Keratinocyte (primary cell): ENCODE measurements at regions not wholly inside any gene's neighbourhood (a gene's known extent, or its start where the extent isn't known, plus 50 kb on each side); places are given as distances from the start of the nearest gene placed in this dataset.

Source experiments
- DNase-seq: peaks from one replicate; pipeline ENCODE4 v3.0.0-alpha.2; 2011; ENCODE audit warnings: low read depth, missing footprints, low spot score
- FAIRE-seq: peaks from 2 replicates; lab custom pipeline; 2011; peaks lifted over from hg19 to GRCh38; lab: Jason Lieb, UNC
- H2AFZ ChIP-seq: 2 replicates; pipeline ENCODE4 v1.6.0; 2012; ENCODE audit warnings: low read length, control low read depth, inconsistent platforms; ENCODE audit not compliant: control insufficient read depth
- H3K27ac ChIP-seq: 2 replicates; pipeline ENCODE4 v1.5.1; 2011; ENCODE audit warnings: low read length; ENCODE audit not compliant: control insufficient read depth, insufficient read depth
- H3K27me3 ChIP-seq: 3 replicates; pipeline ENCODE4 v1.6.0; 2011; ENCODE audit warnings: low read length; ENCODE audit not compliant: control insufficient read depth, insufficient read depth; ENCODE audit errors: extremely low read depth
- H3K36me3 ChIP-seq, 2 experiments: 2 replicates in 1 of 2; 3 replicates in 1 of 2; pipeline ENCODE4 v1.5.1; 2011; ENCODE audit warnings: low read length in 2 of 2, mild to moderate bottlenecking in 1 of 2; ENCODE audit not compliant: control insufficient read depth in 2 of 2, insufficient read depth in 2 of 2; ENCODE audit errors: extremely low read depth in 1 of 2
- H3K4me1 ChIP-seq: 3 replicates; pipeline ENCODE4 v1.5.1; 2011; ENCODE audit warnings: low read length; ENCODE audit not compliant: control insufficient read depth, insufficient read depth; ENCODE audit errors: extremely low read depth
- H3K4me2 ChIP-seq: 3 replicates; pipeline ENCODE4 v1.6.0; 2011; ENCODE audit warnings: low read depth, low read length; ENCODE audit not compliant: control insufficient read depth, insufficient read depth; ENCODE audit errors: extremely low read depth
- H3K4me3 ChIP-seq, 3 experiments: fragments of 200-600 bp in 1 of 3; sonication (generic) in 1 of 3; 2 replicates in 2 of 3; 3 replicates in 1 of 3; pipeline ENCODE4 v1.5.1; 2011 to 2016; ENCODE audit warnings: low read length in 3 of 3, mild to moderate bottlenecking in 3 of 3, control low read depth in 2 of 3, inconsistent platforms in 1 of 3, low read depth in 1 of 3, mixed read lengths in 1 of 3, mixed run types in 1 of 3, moderate library complexity in 1 of 3; ENCODE audit not compliant: control insufficient read depth in 2 of 3, insufficient read depth in 2 of 3; ENCODE audit errors: extremely low read depth in 1 of 3
- H3K79me2 ChIP-seq: 2 replicates; pipeline ENCODE4 v1.6.0; 2012; ENCODE audit warnings: low read length; ENCODE audit not compliant: control insufficient read depth, insufficient read depth
- H3K9ac ChIP-seq: 3 replicates; pipeline ENCODE4 v1.6.0; 2011; ENCODE audit warnings: low read length; ENCODE audit not compliant: control insufficient read depth, insufficient read depth; ENCODE audit errors: extremely low read depth
- H3K9me1 ChIP-seq: 3 replicates; pipeline ENCODE4 v1.6.0; 2011; ENCODE audit warnings: low read length; ENCODE audit not compliant: control insufficient read depth, insufficient read depth; ENCODE audit errors: extremely low read depth
- H3K9me3 ChIP-seq: 2 replicates; pipeline ENCODE4 v1.5.1; 2012; ENCODE audit warnings: low read depth, low read length; ENCODE audit not compliant: control insufficient read depth
- H4K20me1 ChIP-seq: 3 replicates; pipeline ENCODE4 v1.6.0; 2011; ENCODE audit warnings: low read length; ENCODE audit not compliant: control insufficient read depth, insufficient read depth; ENCODE audit errors: extremely low read depth
- EZH2 ChIP-seq: IDR thresholded peaks from one replicate; pipeline ENCODE4 v1.6.1; 2012; ENCODE audit warnings: inconsistent platforms, mild to moderate bottlenecking, low read length, moderate library complexity
- dilution Hi-C: fragments of 300-500 bp; cut with MboI; formaldehyde crosslinking; loops from one replicate; pipeline ENCODE4 v1.7.0; 2020; ENCODE audit warnings: low sequenced_read_pairs; ENCODE audit not compliant: extremely low pct_ligation_motif_present
- TF ChIP-seq, protein P1 (sequence below), 3 experiments: IDR thresholded peaks in 1 of 3; conservative IDR thresholded peaks in 1 of 3; optimal IDR thresholded peaks in 1 of 3; 2 replicates in 2 of 3; 3 replicates in 1 of 3; pipeline versions ENCODE3 to v1.5.1; 2011; ENCODE audit warnings: low read length in 3 of 3, mild to moderate bottlenecking in 3 of 3, moderate library complexity in 2 of 3, control low read depth in 1 of 3, inconsistent platforms in 1 of 3; ENCODE audit not compliant: insufficient read depth in 2 of 3; ENCODE audit errors: extremely low read depth in 1 of 3

DNA sequence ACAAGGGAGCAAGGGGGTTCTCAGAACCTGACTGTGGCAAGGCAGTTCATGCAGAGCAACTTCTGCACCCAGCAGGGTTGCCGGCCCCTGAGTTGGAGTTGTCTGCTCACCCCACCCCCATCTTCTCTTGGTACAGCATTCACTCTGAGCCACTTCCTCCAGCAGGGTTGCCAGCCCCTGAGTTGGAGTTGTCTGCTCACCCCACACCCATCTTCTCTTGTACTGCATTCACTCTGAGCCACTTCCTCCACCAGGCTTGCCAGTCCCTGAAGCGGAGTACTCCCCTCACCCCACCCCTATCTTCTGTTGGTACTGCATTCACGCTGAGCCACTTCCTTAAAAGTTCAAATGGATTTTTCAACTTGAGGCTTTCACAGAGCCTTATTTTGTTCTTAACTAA is 79.7 kb upstream of the SYNDIG1 start:
- Histone ChIP-seq H4K20me1 (no peaks in the 10 kb centered on the region), H3K9ac (no peak overlapping the region), H2AFZ (no peak overlapping the region), H3K9me3 (no peaks in the 10 kb centered on the region), H3K4me2 (no peak overlapping the region), H3K27me3 (peaks cover 3% of the 10 kb centered on the region), H3K36me3 (no peaks in the 10 kb centered on the region), H3K4me3 (no peak overlapping the region), H3K9me1 (no peaks in the 10 kb centered on the region), H3K79me2 (no peaks in the 10 kb centered on the region), H3K27ac (no peak overlapping the region), H3K4me1 (no peaks in the 10 kb centered on the region)
- DNase-seq (no peak), FAIRE-seq (no peak)
- TF ChIP-seq EZH2 = no peak
- TF ChIP-seq, protein P1, sequence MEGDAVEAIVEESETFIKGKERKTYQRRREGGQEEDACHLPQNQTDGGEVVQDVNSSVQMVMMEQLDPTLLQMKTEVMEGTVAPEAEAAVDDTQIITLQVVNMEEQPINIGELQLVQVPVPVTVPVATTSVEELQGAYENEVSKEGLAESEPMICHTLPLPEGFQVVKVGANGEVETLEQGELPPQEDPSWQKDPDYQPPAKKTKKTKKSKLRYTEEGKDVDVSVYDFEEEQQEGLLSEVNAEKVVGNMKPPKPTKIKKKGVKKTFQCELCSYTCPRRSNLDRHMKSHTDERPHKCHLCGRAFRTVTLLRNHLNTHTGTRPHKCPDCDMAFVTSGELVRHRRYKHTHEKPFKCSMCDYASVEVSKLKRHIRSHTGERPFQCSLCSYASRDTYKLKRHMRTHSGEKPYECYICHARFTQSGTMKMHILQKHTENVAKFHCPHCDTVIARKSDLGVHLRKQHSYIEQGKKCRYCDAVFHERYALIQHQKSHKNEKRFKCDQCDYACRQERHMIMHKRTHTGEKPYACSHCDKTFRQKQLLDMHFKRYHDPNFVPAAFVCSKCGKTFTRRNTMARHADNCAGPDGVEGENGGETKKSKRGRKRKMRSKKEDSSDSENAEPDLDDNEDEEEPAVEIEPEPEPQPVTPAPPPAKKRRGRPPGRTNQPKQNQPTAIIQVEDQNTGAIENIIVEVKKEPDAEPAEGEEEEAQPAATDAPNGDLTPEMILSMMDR (optimal IDR thresholded peaks at IDR 0.05 in 1 of 3, IDR thresholded peaks at IDR 0.05 in 1 of 3, conservative IDR thresholded peaks at IDR 0.05 in 1 of 3; ENCODE audit: extremely low read depth in 1 of 3, insufficient read depth in 2 of 3, low read length in 3 of 3) = no peak
- dilution Hi-C loops = no loop called here

GRCh38 chr20:24388828-24389380 is 80.5 kb upstream of the SYNDIG1 start:
- no peaks in the 10 kb centered on the region for H3K9me1 ChIP-seq
- peaks cover 3% of the 10 kb centered on the region for H3K27me3 ChIP-seq
- no peak overlapping the region for H3K9ac ChIP-seq
- TF ChIP-seq EZH2 = no peak
- TF ChIP-seq, protein P1 (optimal IDR thresholded peaks at IDR 0.05 in 1 of 3, IDR thresholded peaks at IDR 0.05 in 1 of 3, conservative IDR thresholded peaks at IDR 0.05 in 1 of 3; ENCODE audit: extremely low read depth in 1 of 3, insufficient read depth in 2 of 3, low read length in 3 of 3) = no peak
- H3K4me2 ChIP-seq = no peak overlapping the region
- DNase-seq = no peak
- no peaks in the 10 kb centered on the region for H3K79me2 ChIP-seq
- no peaks in the 10 kb centered on the region for H4K20me1 ChIP-seq
- H3K4me1 ChIP-seq = no peaks in the 10 kb centered on the region
- dilution Hi-C loops = no loop called here
- no peaks in the 10 kb centered on the region for H3K9me3 ChIP-seq
- H2AFZ ChIP-seq = no peak overlapping the region
- H3K27ac ChIP-seq = no peak overlapping the region
- no peak for FAIRE-seq
- no peak overlapping the region for H3K4me3 ChIP-seq
- no peaks in the 10 kb centered on the region for H3K36me3 ChIP-seq
